ENCODE measurements at regions not wholly inside any gene's neighbourhood (a gene's known extent, or its start where the extent isn't known, plus 50 kb on each side); places are given as distances from the start of the nearest gene placed in this dataset.

DNA sequence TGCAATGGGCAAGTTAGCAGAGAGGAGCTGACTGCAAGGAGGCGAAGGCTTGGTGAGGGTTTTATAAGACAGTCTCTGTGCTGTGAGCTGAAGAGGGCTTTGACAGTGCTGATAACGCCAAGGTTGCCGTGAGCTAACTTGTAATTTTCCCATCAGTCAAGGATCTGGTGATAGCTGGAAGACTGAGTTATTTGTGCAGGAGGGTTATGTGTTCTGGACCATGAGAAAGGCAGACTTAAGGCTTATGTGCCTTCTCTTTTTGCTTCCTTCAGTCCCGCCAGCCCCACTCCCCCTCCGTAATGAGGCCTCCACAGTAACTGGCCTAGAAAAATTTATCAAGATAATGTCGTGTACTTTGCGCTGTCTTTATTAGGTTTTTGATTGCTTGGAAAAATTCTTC is 94.6 kb downstream of the RTP5 start:
- TF ChIP-seq, protein P1, sequence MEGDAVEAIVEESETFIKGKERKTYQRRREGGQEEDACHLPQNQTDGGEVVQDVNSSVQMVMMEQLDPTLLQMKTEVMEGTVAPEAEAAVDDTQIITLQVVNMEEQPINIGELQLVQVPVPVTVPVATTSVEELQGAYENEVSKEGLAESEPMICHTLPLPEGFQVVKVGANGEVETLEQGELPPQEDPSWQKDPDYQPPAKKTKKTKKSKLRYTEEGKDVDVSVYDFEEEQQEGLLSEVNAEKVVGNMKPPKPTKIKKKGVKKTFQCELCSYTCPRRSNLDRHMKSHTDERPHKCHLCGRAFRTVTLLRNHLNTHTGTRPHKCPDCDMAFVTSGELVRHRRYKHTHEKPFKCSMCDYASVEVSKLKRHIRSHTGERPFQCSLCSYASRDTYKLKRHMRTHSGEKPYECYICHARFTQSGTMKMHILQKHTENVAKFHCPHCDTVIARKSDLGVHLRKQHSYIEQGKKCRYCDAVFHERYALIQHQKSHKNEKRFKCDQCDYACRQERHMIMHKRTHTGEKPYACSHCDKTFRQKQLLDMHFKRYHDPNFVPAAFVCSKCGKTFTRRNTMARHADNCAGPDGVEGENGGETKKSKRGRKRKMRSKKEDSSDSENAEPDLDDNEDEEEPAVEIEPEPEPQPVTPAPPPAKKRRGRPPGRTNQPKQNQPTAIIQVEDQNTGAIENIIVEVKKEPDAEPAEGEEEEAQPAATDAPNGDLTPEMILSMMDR (IDR thresholded peaks at IDR 0.05) = no peak
- TF ChIP-seq POLR2A (IDR thresholded peaks at IDR 0.05) = no peak

Measured in suprapubic skin (tissue), 3 donors.